Lower leg skin (tissue), 4 donors: ENCODE measurements at regions not wholly inside any gene's neighbourhood (a gene's known extent, or its start where the extent isn't known, plus 50 kb on each side); places are given as distances from the start of the nearest gene placed in this dataset.

ENCODE experiments used
- DNase-seq, 2 donors: peaks; one replicate each; pipeline ENCODE4 v3.0.0-alpha.2; 2019; ENCODE audit warnings: low spot score in 2 of 2
- H3K4me3 ChIP-seq: fragments of 200-600 bp; sonication (generic); 2 replicates; pipeline ENCODE4 v1.5.1; 2017; ENCODE audit warnings: mild to moderate bottlenecking, low read depth; ENCODE audit not compliant: poor library complexity, severe bottlenecking
- POLR2A ChIP-seq, 2 donors: fragments of 450-650 bp; IDR thresholded peaks; one replicate each; pipeline ENCODE4 v1.6.1; 2016 to 2017; ENCODE audit warnings: antibody characterized with exemption in 2 of 2, mild to moderate bottlenecking in 1 of 2, moderate library complexity in 1 of 2
- WGBS, 2 donors: methylation state at CpG; one replicate each; pipeline ENCODE4 v1.1.5; 2018; 5-methylcytosine and 5-hydroxymethylcytosine counted together
- intact Hi-C: fragments of 100-400 bp; cut with DNase I; formaldehyde crosslinking; loops from one replicate; pipeline ENCODE4 v1.15.0; 2023; ENCODE audit warnings: low total_unique reads
- TF ChIP-seq, protein P1 (sequence below), 3 donors: fragments of 450-650 bp; IDR thresholded peaks; one replicate each; pipeline ENCODE4 v1.5.1; 2016; ENCODE audit warnings: antibody characterized with exemption in 3 of 3, mild to moderate bottlenecking in 3 of 3, moderate library complexity in 2 of 3

- intact Hi-C loops = loop anchor here (5.0 kb wide), 1 partner anchor 343 kb away; no protein-coding TSS in a partner anchor
- 87 to 89% methylated on average over 7 to 8 of the region's 8 CpGs for WGBS, 2 donors
- DNase-seq = peak in 1 of 2 donors; percentile 42
- TF ChIP-seq, protein P1, sequence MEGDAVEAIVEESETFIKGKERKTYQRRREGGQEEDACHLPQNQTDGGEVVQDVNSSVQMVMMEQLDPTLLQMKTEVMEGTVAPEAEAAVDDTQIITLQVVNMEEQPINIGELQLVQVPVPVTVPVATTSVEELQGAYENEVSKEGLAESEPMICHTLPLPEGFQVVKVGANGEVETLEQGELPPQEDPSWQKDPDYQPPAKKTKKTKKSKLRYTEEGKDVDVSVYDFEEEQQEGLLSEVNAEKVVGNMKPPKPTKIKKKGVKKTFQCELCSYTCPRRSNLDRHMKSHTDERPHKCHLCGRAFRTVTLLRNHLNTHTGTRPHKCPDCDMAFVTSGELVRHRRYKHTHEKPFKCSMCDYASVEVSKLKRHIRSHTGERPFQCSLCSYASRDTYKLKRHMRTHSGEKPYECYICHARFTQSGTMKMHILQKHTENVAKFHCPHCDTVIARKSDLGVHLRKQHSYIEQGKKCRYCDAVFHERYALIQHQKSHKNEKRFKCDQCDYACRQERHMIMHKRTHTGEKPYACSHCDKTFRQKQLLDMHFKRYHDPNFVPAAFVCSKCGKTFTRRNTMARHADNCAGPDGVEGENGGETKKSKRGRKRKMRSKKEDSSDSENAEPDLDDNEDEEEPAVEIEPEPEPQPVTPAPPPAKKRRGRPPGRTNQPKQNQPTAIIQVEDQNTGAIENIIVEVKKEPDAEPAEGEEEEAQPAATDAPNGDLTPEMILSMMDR (IDR thresholded peaks at IDR 0.05) = no peak
- no peak for TF ChIP-seq POLR2A (IDR thresholded peaks at IDR 0.05)
- no peak overlapping the region for H3K4me3 ChIP-seq
Observed at GRCh38 chr12:127304751-127305725, 961.9 kb upstream of the TMEM132C start.

- no peak overlapping the region for H3K4me3 ChIP-seq
- intact Hi-C loops = loop anchor here (5.0 kb wide), 1 partner anchor 344 kb away; no protein-coding TSS in a partner anchor
- TF ChIP-seq, protein P1 (IDR thresholded peaks at IDR 0.05) = no peak
- no peak for TF ChIP-seq POLR2A (IDR thresholded peaks at IDR 0.05)
Observed at GRCh38 chr12:127306604-127307215, 960.3 kb upstream of the TMEM132C start.

DNA sequence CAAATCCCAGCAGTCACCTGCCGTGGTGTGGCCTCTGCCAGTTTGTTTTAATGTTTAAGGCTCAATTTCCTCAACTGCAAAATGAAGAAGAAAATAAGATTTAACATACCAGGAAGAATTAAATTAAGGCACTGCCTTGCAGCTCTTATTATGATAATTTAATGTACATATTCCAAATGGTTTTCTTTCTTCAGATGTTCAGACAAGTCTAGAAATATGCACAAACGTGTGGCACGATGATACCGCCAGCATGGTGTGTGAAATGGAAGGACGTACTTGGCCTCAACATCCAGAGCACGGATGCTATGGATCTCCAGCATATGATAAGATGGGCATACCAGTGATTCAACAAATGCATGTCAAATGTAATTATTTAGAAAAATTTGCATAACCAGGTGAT is 959.4 kb upstream of the TMEM132C start:
- H3K4me3 ChIP-seq = no peak overlapping the region
- DNase-seq = peak in 1 of 2 donors; percentile 29
- TF ChIP-seq POLR2A (IDR thresholded peaks at IDR 0.05) = no peak
- intact Hi-C loops = loop anchor here (5.0 kb wide), 1 partner anchor 345 kb away; no protein-coding TSS in a partner anchor
- 81 to 83% methylated on average over 6 of the region's 6 CpGs for WGBS, 2 donors

More at GRCh38 chr12:127306604-127307215, 960.3 kb upstream of the TMEM132C start:
- WGBS, 2 donors = 48 to 61% methylated on average over 4 of the region's 4 CpGs
- no peak for DNase-seq

- intact Hi-C loops = loop anchor here (5.0 kb wide), 1 partner anchor 346 kb away; no protein-coding TSS in a partner anchor
Observed at GRCh38 chr12:127308148-127308547, 958.8 kb upstream of the TMEM132C start.

GRCh38 chr12:127310548-127310947 is 956.4 kb upstream of the TMEM132C start:
- intact Hi-C loops = no loop called here
- no peak for TF ChIP-seq POLR2A (IDR thresholded peaks at IDR 0.05)
- TF ChIP-seq, protein P1 (IDR thresholded peaks at IDR 0.05) = no peak
- DNase-seq = no peak
- H3K4me3 ChIP-seq = no peak overlapping the region
- 67 to 70% methylated on average over 4 of the region's 4 CpGs for whole genome bisulfite sequencing, 2 donors

More at GRCh38 chr12:127308148-127308547, 958.8 kb upstream of the TMEM132C start:
- TF ChIP-seq, protein P1 (IDR thresholded peaks at IDR 0.05) = no peak
- no peak for TF ChIP-seq POLR2A (IDR thresholded peaks at IDR 0.05)
- DNase-seq = peak in 1 of 2 donors; percentile 59
- H3K4me3 ChIP-seq = no peak overlapping the region
- WGBS, 2 donors = 93 to 100% methylated on average over 1 of the region's 1 CpG
